Neural crest cell (in vitro differentiated cells): ENCODE measurements at regions not wholly inside any gene's neighbourhood (a gene's known extent, or its start where the extent isn't known, plus 50 kb on each side); places are given as distances from the start of the nearest gene placed in this dataset.

Source experiments
- DNase-seq: peaks from one replicate; pipeline ENCODE4 v3.0.0; 2021; ENCODE audit warnings: low read depth, mixed read lengths, low spot score
- H3K27ac Mint-ChIP-seq: one replicate; pipeline ENCODE4 v1.8.0; 2021; ENCODE audit warnings: mild to moderate bottlenecking, mixed read lengths; ENCODE audit not compliant: unreplicated experiment
- H3K27me3 Mint-ChIP-seq: 2 replicates; pipeline ENCODE4 v1.8.0; 2021; ENCODE audit warnings: low read depth, mild to moderate bottlenecking, mixed read lengths
- H3K36me3 Mint-ChIP-seq: 2 replicates; pipeline ENCODE4 v1.8.0; 2021; ENCODE audit warnings: low read depth, mild to moderate bottlenecking, mixed read lengths
- H3K4me1 Mint-ChIP-seq: 2 replicates; pipeline ENCODE4 v1.8.0; 2021; ENCODE audit warnings: mixed read lengths
- H3K4me3 Mint-ChIP-seq: one replicate; pipeline ENCODE4 v1.8.0; 2021; ENCODE audit warnings: mild to moderate bottlenecking, mixed read lengths
- H3K9me3 Mint-ChIP-seq: 2 replicates; pipeline ENCODE4 v1.8.0; 2021; ENCODE audit warnings: mixed read lengths
- TF ChIP-seq, protein P1 (sequence below): fragments of 200-600 bp; sonication (generic); conservative IDR thresholded peaks from 2 replicates; pipeline ENCODE4 v1.5.0; 2021; ENCODE audit warnings: antibody characterized with exemption, mild to moderate bottlenecking

- H3K27ac Mint-ChIP-seq = no peak overlapping the region
- DNase-seq = no peak
- no peak overlapping the region for H3K4me3 Mint-ChIP-seq
- peaks cover 15% of the 10 kb centered on the region for H3K4me1 Mint-ChIP-seq
- H3K27me3 Mint-ChIP-seq = no peaks in the 10 kb centered on the region
- H3K36me3 Mint-ChIP-seq = peaks cover 3% of the 10 kb centered on the region
- peaks cover 7% of the 10 kb centered on the region for H3K9me3 Mint-ChIP-seq
- TF ChIP-seq, protein P1, sequence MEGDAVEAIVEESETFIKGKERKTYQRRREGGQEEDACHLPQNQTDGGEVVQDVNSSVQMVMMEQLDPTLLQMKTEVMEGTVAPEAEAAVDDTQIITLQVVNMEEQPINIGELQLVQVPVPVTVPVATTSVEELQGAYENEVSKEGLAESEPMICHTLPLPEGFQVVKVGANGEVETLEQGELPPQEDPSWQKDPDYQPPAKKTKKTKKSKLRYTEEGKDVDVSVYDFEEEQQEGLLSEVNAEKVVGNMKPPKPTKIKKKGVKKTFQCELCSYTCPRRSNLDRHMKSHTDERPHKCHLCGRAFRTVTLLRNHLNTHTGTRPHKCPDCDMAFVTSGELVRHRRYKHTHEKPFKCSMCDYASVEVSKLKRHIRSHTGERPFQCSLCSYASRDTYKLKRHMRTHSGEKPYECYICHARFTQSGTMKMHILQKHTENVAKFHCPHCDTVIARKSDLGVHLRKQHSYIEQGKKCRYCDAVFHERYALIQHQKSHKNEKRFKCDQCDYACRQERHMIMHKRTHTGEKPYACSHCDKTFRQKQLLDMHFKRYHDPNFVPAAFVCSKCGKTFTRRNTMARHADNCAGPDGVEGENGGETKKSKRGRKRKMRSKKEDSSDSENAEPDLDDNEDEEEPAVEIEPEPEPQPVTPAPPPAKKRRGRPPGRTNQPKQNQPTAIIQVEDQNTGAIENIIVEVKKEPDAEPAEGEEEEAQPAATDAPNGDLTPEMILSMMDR = no peak
Observed at GRCh38 chr5:33369485-33370465, 71.0 kb upstream of the TARS1 start.

DNA sequence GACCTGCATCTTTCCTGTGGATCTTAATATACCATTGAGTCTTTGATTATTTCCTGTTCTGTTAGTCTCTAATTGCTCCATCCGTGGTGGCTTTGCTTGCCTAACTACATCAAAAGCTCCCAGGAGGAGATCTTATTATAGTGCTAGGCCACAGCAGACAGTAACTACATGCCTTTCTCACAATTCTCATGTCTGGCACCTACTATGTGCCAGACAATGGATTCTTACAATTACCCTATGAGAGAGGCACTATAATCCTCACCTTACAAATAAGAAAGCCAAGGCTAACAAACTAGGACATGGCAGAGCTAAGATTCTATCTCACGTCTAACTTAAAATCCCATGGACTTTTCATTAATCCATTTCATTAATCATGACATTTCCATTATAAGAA is 70.3 kb upstream of the TARS1 start:
- DNase-seq = no peak
- Mint-ChIP-seq H3K4me3 (no peak overlapping the region), H3K36me3 (peaks cover 3% of the 10 kb centered on the region), H3K27me3 (no peaks in the 10 kb centered on the region), H3K4me1 (peaks cover 15% of the 10 kb centered on the region), H3K27ac (no peak overlapping the region), H3K9me3 (peaks cover 7% of the 10 kb centered on the region)
- TF ChIP-seq, protein P1 = no peak

DNA sequence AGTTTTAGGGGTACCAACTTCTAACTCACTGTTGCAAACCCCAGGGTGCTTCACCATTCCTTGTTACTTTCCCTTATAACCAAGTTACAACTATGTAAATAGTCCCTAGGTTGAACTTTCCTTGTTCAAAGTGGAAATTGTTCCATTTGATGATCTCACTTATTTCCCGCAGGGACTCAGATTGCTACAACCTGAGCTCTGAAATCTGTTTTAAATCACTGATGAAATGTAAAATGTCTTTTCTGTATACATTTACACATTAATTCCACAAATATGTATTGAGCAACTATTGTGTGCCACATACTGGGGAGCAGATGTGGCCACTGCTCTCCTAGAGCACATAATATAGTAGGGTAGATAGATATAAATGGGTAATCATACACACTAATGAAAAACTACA is 69.1 kb upstream of the TARS1 start:
- Mint-ChIP-seq H3K9me3 (peaks cover 4% of the 10 kb centered on the region), H3K27ac (no peak overlapping the region)

GRCh38 chr5:33372721-33373472 is 67.9 kb upstream of the TARS1 start:
- DNase-seq = no peak
- no peaks in the 10 kb centered on the region for H3K36me3 Mint-ChIP-seq
- no peaks in the 10 kb centered on the region for H3K27me3 Mint-ChIP-seq
- H3K4me1 Mint-ChIP-seq = peaks cover 15% of the 10 kb centered on the region
- H3K9me3 Mint-ChIP-seq = no peaks in the 10 kb centered on the region
- TF ChIP-seq, protein P1 = no peak
- no peak overlapping the region for H3K4me3 Mint-ChIP-seq
- no peak overlapping the region for H3K27ac Mint-ChIP-seq

More for the DNA sequence above, 69.1 kb upstream of the TARS1 start:
- Mint-ChIP-seq H3K36me3 (no peaks in the 10 kb centered on the region), H3K27me3 (no peaks in the 10 kb centered on the region), H3K4me1 (peaks cover 15% of the 10 kb centered on the region), H3K4me3 (no peak overlapping the region)
- DNase-seq = no peak
- TF ChIP-seq, protein P1 = no peak

- TF ChIP-seq, protein P1 = no peak
- H3K4me3 Mint-ChIP-seq = no peak overlapping the region
- peaks cover 5% of the 10 kb centered on the region for H3K9me3 Mint-ChIP-seq
- no peaks in the 10 kb centered on the region for H3K36me3 Mint-ChIP-seq
- no peak for DNase-seq
- H3K4me1 Mint-ChIP-seq = no peaks in the 10 kb centered on the region
- H3K27ac Mint-ChIP-seq = no peak overlapping the region
- H3K27me3 Mint-ChIP-seq = no peaks in the 10 kb centered on the region
Observed at GRCh38 chr5:33375900-33376299, 64.9 kb upstream of the TARS1 start.
